ENCODE measurements at regions not wholly inside any gene's neighbourhood (a gene's known extent, or its start where the extent isn't known, plus 50 kb on each side); places are given as distances from the start of the nearest gene placed in this dataset.
"Not testable (repeated sequence)": the region's sequence is repeated elsewhere in the genome, so short reads cannot be mapped to it uniquely, and the experiment has no call there.

DNA sequence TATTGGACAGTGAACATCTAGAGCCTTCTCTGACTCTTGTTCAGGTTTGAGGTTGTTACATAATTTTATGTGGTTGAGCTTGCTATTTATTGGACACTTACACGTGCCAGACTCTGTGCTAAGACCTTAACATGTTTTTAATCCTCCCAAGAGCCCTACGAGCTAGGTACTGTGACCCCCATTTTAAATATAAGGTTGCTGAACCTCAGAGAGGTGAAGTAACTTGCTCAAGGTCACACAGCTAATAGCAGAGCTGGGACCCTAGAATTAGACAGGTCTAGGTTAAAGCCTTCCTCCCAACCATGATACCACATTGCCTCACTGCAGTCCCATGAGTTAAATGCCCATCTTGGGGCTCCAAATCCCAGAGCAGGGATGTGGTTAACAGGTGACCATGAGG lies 135.7 kb upstream of the PITX1 start:
- H3K4me1 ChIP-seq (ENCODE audit: control insufficient read depth, extremely low read depth, insufficient read depth, low read length), result no peaks in the 10 kb centered on the region
- H3K9ac ChIP-seq (ENCODE audit: control insufficient read depth, extremely low read depth, insufficient read depth, low read length), result no peak overlapping the region
- no peak overlapping the region for H3K4me2 ChIP-seq (ENCODE audit: control insufficient read depth, extremely low read depth, insufficient read depth, low read depth, low read length)
- no peaks in the 10 kb centered on the region for H3K79me2 ChIP-seq (ENCODE audit: control insufficient read depth, insufficient read depth, low read length)
- H4K20me1 ChIP-seq (ENCODE audit: control insufficient read depth, extremely low read depth, insufficient read depth, low read length), result no peaks in the 10 kb centered on the region
- H3K36me3 ChIP-seq (ENCODE audit: control insufficient read depth in 2 of 2, extremely low read depth in 1 of 2, insufficient read depth in 2 of 2, low read length in 2 of 2), result no peaks in the 10 kb centered on the region
- no peak overlapping the region for H2AFZ ChIP-seq (ENCODE audit: control insufficient read depth, low read length)
- no peak for TF ChIP-seq CTCF (optimal IDR thresholded peaks at IDR 0.05 in 1 of 3, IDR thresholded peaks at IDR 0.05 in 1 of 3, conservative IDR thresholded peaks at IDR 0.05 in 1 of 3; ENCODE audit: extremely low read depth in 1 of 3, insufficient read depth in 2 of 3, low read length in 3 of 3)
- no peak for TF ChIP-seq EZH2 (IDR thresholded peaks at IDR 0.05; ENCODE audit: low read length)
- FAIRE-seq (no peak), DNase-seq (ENCODE audit: low read depth, low spot score) (no peak)
- no peak overlapping the region for H3K4me3 ChIP-seq (ENCODE audit: control insufficient read depth in 2 of 3, extremely low read depth in 1 of 3, insufficient read depth in 2 of 3, low read depth in 1 of 3, low read length in 3 of 3)
- no peak overlapping the region for H3K27ac ChIP-seq (ENCODE audit: control insufficient read depth, insufficient read depth, low read length)
- H3K9me3 ChIP-seq (ENCODE audit: control insufficient read depth, low read depth, low read length), result no peaks in the 10 kb centered on the region
- no peaks in the 10 kb centered on the region for H3K9me1 ChIP-seq (ENCODE audit: control insufficient read depth, extremely low read depth, insufficient read depth, low read length)
- H3K27me3 ChIP-seq (ENCODE audit: control insufficient read depth, extremely low read depth, insufficient read depth, low read length), result peaks cover 30% of the 10 kb centered on the region
- dilution Hi-C loops (cut with MboI; ENCODE audit: extremely low pct_ligation_motif_present, low sequenced_read_pairs), result no loop called here

DNA sequence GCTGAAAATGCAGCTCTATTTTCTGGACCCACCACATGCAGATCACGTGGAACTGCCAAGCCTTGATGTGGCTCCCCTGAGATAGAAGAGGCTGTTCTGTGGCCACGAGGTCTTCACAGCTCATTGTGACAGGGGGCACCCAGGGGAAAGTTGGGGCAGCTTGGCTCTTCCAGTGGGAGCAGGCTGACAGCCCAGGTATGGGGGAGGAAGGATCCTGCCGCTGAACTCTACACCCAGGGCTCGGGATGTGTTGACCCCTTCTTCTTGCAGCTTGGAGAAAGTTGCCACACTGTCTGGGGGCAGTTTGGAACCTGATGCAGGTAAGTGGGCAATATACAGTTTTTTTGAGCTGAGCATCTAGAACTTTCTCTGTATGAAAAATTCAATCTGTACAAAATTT lies 133.6 kb upstream of the PITX1 start:
- no peaks in the 10 kb centered on the region for H3K9me1 ChIP-seq (ENCODE audit: control insufficient read depth, extremely low read depth, insufficient read depth, low read length)
- no peaks in the 10 kb centered on the region for H3K36me3 ChIP-seq (ENCODE audit: control insufficient read depth in 2 of 2, extremely low read depth in 1 of 2, insufficient read depth in 2 of 2, low read length in 2 of 2)
- no peak for FAIRE-seq
- no peaks in the 10 kb centered on the region for H3K4me1 ChIP-seq (ENCODE audit: control insufficient read depth, extremely low read depth, insufficient read depth, low read length)
- H3K27ac ChIP-seq (ENCODE audit: control insufficient read depth, insufficient read depth, low read length), result no peak overlapping the region
- no peak overlapping the region for H3K4me2 ChIP-seq (ENCODE audit: control insufficient read depth, extremely low read depth, insufficient read depth, low read depth, low read length)
- TF ChIP-seq EZH2 (IDR thresholded peaks at IDR 0.05; ENCODE audit: low read length) (no peak), CTCF (optimal IDR thresholded peaks at IDR 0.05 in 1 of 3, IDR thresholded peaks at IDR 0.05 in 1 of 3, conservative IDR thresholded peaks at IDR 0.05 in 1 of 3; ENCODE audit: extremely low read depth in 1 of 3, insufficient read depth in 2 of 3, low read length in 3 of 3) (no peak)
- no peak overlapping the region for H2AFZ ChIP-seq (ENCODE audit: control insufficient read depth, low read length)
- H3K4me3 ChIP-seq (ENCODE audit: control insufficient read depth in 2 of 3, extremely low read depth in 1 of 3, insufficient read depth in 2 of 3, low read depth in 1 of 3, low read length in 3 of 3), result no peak overlapping the region
- no peak overlapping the region for H3K9ac ChIP-seq (ENCODE audit: control insufficient read depth, extremely low read depth, insufficient read depth, low read length)
- H3K27me3 ChIP-seq (ENCODE audit: control insufficient read depth, extremely low read depth, insufficient read depth, low read length), result peaks cover 35% of the 10 kb centered on the region
- H3K79me2 ChIP-seq (ENCODE audit: control insufficient read depth, insufficient read depth, low read length), result no peaks in the 10 kb centered on the region
- no peaks in the 10 kb centered on the region for H4K20me1 ChIP-seq (ENCODE audit: control insufficient read depth, extremely low read depth, insufficient read depth, low read length)
- no peak for DNase-seq (ENCODE audit: low read depth, low spot score)
- dilution Hi-C loops (cut with MboI; ENCODE audit: extremely low pct_ligation_motif_present, low sequenced_read_pairs), result no loop called here
- no peaks in the 10 kb centered on the region for H3K9me3 ChIP-seq (ENCODE audit: control insufficient read depth, low read depth, low read length)

DNA sequence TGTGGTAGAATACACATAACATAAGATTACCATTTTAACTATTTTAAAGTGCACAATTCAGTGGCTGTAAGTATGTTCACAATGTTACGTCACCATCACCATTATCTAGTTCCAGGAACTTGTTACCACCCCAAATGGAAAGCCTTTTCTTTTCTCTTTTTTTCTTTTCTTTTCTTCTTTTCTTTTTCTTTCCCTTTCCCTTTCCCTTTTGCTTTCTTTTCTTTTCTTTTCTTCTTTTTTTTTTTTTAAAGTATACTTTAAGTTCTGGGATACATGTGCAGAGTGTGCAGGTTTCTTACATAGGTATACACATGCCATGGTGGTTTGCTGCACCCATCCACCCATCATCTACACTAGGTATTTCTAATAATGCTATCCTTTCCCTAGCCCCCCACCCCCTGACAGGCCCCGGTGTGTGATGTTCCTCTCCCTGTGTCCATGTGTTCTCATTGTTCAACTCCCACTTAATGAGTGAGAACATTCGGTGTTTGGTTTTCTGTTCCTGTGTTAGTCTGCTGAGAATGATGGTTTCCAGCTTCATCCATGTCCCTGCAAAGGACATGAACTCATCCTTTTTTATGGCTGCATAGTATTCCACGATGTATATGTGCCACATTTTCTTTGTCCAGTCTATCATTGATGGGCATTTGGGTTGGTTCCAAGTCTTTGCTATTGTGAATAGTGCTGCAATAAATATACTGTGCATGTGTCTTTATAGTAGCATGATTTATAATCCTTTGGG lies 131.0 kb upstream of the PITX1 start:
- H3K27me3 ChIP-seq (ENCODE audit: control insufficient read depth, extremely low read depth, insufficient read depth, low read length), result peaks cover 37% of the 10 kb centered on the region
- H3K27ac ChIP-seq (ENCODE audit: control insufficient read depth, insufficient read depth, low read length); H3K9me1 ChIP-seq (ENCODE audit: control insufficient read depth, extremely low read depth, insufficient read depth, low read length); H3K9me3 ChIP-seq (ENCODE audit: control insufficient read depth, low read depth, low read length); H3K36me3 ChIP-seq (ENCODE audit: control insufficient read depth in 2 of 2, extremely low read depth in 1 of 2, insufficient read depth in 2 of 2, low read length in 2 of 2); H3K9ac ChIP-seq (ENCODE audit: control insufficient read depth, extremely low read depth, insufficient read depth, low read length); H3K4me1 ChIP-seq (ENCODE audit: control insufficient read depth, extremely low read depth, insufficient read depth, low read length); H3K79me2 ChIP-seq (ENCODE audit: control insufficient read depth, insufficient read depth, low read length); DNase-seq (ENCODE audit: low read depth, low spot score); FAIRE-seq; dilution Hi-C loops (cut with MboI; ENCODE audit: extremely low pct_ligation_motif_present, low sequenced_read_pairs); H3K4me2 ChIP-seq (ENCODE audit: control insufficient read depth, extremely low read depth, insufficient read depth, low read depth, low read length); H2AFZ ChIP-seq (ENCODE audit: control insufficient read depth, low read length); H3K4me3 ChIP-seq (ENCODE audit: control insufficient read depth in 2 of 3, extremely low read depth in 1 of 3, insufficient read depth in 2 of 3, low read depth in 1 of 3, low read length in 3 of 3); H4K20me1 ChIP-seq (ENCODE audit: control insufficient read depth, extremely low read depth, insufficient read depth, low read length): not testable (repeated sequence)
